A673 (cell line): ENCODE measurements at regions not wholly inside any gene's neighbourhood (a gene's known extent, or its start where the extent isn't known, plus 50 kb on each side); places are given as distances from the start of the nearest gene placed in this dataset.

Source experiments
- CTCF ChIP-seq: fragments of 300-800, 200-600 bp; sonication (generic); conservative IDR thresholded peaks from 2 replicates; pipeline ENCODE4 v1.5.1; 2017; ENCODE audit warnings: low read depth, mild to moderate bottlenecking, antibody characterized with exemption, low read length, moderate library complexity, mixed read lengths
- EZH2 ChIP-seq: fragments of 200-600 bp; sonication (generic); IDR thresholded peaks from 2 replicates; pipeline ENCODE4 v1.6.1; 2017; ENCODE audit warnings: borderline replicate concordance, low read depth, mild to moderate bottlenecking, mixed read lengths, antibody characterized with exemption, low read length; ENCODE audit not compliant: poor library complexity, severe bottlenecking

- TF ChIP-seq CTCF = no peak
- TF ChIP-seq EZH2 = no peak
Measured at GRCh38 chrX:5388087-5388486, 840.6 kb downstream of the NLGN4X start.
